Adipose tissue (tissue), 3 donors: ENCODE measurements at regions not wholly inside any gene's neighbourhood (a gene's known extent, or its start where the extent isn't known, plus 50 kb on each side); places are given as distances from the start of the nearest gene placed in this dataset.

Source experiments
- H3K27ac ChIP-seq: one replicate; pipeline ENCODE4 v1.5.1; 2013; ENCODE audit warnings: low read depth, low read length
- WGBS, 3 donors: extraction: QIAGEN DNeasy Blood & Tissue Kit; methylation state at CpG; one replicate each; pipeline ENCODE4 v1.1.7; 2013; 5-methylcytosine and 5-hydroxymethylcytosine counted together
- donor health status: healthy with polysubstance abuse.
- donor health status: Bipolar disorder and iron deficiency.
- donor health status: healthy.

DNA sequence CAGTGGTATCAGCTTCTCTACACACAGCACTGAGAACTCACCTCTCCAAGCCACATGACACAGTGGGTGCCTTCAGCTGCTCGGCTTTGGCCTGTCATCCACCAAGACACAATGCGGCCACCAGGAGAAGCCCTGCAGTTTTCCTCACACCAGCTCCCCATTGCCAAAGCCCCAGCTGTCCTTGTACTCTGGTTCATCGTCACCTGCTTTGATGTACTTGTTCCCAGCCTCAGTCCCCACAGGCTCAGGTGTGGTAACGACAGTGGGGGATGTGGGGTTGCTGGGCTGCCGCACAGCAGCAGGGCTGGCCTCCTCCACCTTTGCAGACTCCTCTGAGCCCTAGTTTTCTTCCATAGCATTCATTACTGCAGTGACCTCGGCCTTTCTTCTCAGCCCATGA lies 387.3 kb downstream of the MEIS1 start:
- no peak overlapping the region for H3K27ac ChIP-seq
- 53 to 92% (median 84%) methylated on average over 6 of the region's 6 CpGs for WGBS, 3 donors

DNA sequence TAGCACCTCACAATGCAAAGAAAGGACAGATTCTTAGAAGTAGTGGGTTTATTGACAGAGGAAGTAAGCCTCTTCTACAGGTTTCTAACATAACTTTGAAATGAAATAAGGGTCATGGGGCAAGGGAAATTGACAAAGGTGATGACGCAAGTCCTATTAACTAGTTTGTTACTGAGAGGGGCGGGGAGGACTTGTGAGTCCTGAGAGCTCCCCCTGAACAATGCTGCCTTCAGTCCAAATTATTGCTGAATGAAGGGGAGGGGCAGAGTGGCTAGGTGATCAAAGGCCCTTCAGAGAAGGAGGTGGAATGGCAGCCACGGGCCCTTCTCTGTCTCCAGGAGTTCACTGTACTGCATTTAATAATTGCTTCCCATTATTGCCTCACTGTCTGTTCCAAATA lies 390.0 kb downstream of the MEIS1 start:
- H3K27ac ChIP-seq = no peak overlapping the region
- whole genome bisulfite sequencing, 3 donors = 78 to 87% (median 83%) methylated on average over 3 of the region's 3 CpGs

GRCh38 chr2:66827851-66828250 lies 392.9 kb downstream of the MEIS1 start:
- H3K27ac ChIP-seq = no peak overlapping the region
- WGBS, 3 donors = 77 to 88% (median 81%) methylated on average over 4 of the region's 4 CpGs

GRCh38 chr2:66828876-66829275 lies 394.0 kb downstream of the MEIS1 start:
- no peak overlapping the region for H3K27ac ChIP-seq
- WGBS, 3 donors = 79 to 91% (median 80%) methylated on average over 3 of the region's 3 CpGs

- WGBS, 3 donors = 72 to 87% (median 81%) methylated on average over 3 of the region's 3 CpGs
- H3K27ac ChIP-seq = no peak overlapping the region
Observed at GRCh38 chr2:66830881-66831280, 396.0 kb downstream of the MEIS1 start.

GRCh38 chr2:66832646-66833435 lies 397.9 kb downstream of the MEIS1 start:
- 34 to 61% (median 49%) methylated on average over 4 of the region's 4 CpGs for WGBS, 3 donors
- no peak overlapping the region for H3K27ac ChIP-seq

DNA sequence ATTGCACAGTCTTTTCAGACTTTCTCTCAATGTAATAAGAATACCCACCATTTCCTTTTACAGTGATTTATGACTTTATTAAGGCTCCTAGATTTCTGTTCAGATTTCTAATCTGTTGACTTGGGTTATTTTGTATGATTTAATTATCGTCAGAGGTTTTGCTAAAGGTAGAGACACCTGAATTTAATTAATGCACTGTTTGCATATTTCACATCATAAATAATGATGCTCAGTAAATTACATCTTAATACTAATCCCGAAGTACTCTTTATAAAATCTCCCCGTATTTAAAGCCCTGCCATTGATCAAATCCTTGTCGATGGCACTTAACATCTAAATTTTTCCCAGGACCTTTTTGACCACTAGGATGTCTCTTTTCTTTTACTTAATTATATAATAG lies 399.9 kb downstream of the MEIS1 start:
- H3K27ac ChIP-seq = no peak overlapping the region
- 88 to 93% (median 90%) methylated on average over 4 of the region's 4 CpGs for WGBS, 3 donors

- WGBS, 3 donors = 82 to 95% (median 82%) methylated on average over 1 of the region's 1 CpG
- H3K27ac ChIP-seq = no peak overlapping the region
Observed at GRCh38 chr2:66836851-66837250, 401.9 kb downstream of the MEIS1 start.

DNA sequence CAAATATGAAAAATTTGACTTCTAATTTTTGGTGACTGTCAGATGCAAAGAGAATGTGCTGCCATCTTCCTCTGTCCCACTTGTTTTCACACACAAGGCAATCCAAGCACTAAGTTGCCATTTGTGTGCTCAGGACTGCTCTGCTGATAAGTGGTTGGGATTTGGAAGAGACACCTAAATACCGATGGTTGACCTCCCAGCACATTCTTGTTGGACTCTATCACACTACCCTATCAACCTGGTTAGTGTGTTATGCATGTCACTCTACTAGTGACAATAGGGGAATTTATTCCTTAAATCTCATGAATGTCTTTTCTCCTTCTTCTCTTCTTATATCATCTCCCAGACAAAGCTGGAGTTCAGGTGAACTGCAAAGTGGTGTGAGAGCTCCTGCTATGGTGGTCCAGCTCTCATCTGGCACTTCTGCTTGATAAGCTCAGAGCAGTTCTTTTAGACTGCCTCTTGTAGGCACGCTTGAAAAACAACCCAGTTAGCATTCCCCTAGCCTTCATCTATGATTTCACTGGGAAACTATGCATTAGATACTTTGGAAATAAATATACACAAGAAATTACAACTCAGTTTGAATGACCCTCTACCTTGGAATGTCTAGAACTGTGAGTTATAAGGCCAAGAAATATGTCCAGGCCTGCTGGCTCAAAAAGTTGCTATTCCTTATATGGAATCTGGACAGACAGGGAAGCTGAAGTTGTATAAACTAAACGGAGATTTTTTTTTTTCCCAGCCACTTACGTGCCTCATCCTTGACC lies 404.8 kb downstream of the MEIS1 start:
- no peak overlapping the region for H3K27ac ChIP-seq
- 38 to 64% (median 59%) methylated on average over 4 of the region's 4 CpGs for WGBS, 3 donors

DNA sequence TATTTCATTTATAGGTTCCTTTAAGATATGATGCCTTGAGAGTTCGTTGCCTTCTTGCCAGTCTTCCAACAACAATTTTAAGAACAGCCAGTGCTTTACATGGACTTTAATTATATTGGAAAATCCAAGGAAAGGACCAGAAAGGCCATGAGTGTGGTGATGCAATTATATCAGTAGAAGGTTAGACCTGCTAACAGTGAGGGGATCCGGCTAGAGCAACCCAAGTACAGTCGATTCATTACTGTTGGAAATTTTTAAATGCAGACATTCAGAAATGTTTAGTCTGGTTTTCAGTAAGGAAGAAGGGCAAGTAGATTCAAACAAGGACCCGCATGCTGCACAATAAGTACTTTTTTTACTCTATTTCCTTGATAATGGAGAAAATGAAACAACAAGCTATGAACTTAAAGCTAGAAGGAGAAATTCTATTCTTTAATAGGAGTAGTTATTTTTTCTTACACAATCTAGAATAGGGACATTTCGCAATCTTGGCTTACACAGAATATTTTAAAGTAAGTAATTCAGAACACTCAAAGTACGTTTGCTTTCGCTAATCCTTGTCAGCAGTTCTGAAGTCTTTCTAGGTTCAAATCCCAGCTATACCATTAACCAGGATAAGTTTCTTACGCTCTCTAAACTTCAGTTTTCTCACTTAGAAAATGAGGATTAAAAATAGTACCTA lies 405.5 kb downstream of the MEIS1 start:
- no peak overlapping the region for H3K27ac ChIP-seq
- 68 to 77% (median 70%) methylated on average over 8 of the region's 8 CpGs for WGBS, 3 donors

GRCh38 chr2:66843847-66844246 lies 408.9 kb downstream of the MEIS1 start:
- no peak overlapping the region for H3K27ac ChIP-seq
- WGBS, 3 donors = 76 to 89% (median 77%) methylated on average over 3 of the region's 3 CpGs

GRCh38 chr2:66845307-66845706 lies 410.4 kb downstream of the MEIS1 start:
- WGBS, 3 donors = 37 to 71% (median 50%) methylated on average over 2 of the region's 2 CpGs
- no peak overlapping the region for H3K27ac ChIP-seq

DNA sequence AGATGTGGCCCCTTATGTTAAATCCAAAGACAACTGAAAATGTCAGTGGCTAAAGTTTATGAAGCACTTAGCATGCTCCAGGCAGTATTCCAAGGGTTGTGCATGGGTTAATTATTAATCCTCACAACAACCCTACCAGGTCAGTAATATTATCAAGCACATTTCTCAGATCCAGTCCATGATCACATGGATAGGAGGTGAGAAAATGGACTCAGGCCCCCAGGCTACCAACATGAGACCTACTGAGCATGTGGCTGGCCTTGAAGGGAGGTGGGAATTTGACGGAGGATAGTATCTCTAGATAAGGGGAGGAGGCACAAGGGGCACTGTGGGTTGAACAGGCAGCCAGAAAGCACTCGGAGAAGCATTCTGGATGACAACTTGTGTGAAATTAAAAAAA lies 412.0 kb downstream of the MEIS1 start:
- WGBS, 3 donors = 36 to 89% (median 82%) methylated on average over 2 of the region's 2 CpGs
- no peak overlapping the region for H3K27ac ChIP-seq

DNA sequence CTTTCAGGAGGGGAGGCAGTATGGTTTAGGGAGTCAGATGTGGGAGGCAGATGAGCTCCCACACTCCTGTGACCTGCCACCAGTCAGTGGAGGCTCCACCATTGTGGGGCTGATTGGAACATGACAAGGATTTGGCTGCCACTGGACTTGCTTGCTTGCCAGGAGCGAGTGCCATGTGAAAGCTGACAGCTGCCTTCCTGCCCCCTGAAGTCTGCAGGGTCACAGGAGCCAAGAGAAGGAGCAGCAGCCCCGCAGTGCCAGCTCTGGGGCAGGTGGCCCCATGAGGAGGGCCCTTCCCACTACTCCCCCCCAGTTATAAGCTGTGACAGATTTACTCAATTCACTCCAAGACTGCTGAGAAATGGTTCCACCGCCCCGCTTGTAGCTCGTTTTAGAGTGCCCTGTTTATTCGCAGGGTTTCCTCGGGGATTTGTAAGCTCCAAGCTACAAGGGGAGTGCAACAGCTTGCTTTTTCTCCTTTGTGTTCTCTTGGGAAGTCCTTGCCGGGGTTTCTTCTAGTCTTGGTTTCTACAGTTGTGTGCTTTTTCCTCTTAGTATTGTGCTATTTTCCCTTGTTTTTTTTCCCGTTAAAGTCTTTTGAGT lies 414.3 kb downstream of the MEIS1 start:
- H3K27ac ChIP-seq = no peak overlapping the region
- WGBS, 3 donors = 38 to 73% (median 67%) methylated on average over 9 of the region's 9 CpGs

GRCh38 chr2:66850376-66850775 lies 415.5 kb downstream of the MEIS1 start:
- 56 to 87% (median 86%) methylated on average over 10 of the region's 10 CpGs for WGBS, 3 donors
- H3K27ac ChIP-seq = no peak overlapping the region

- WGBS, 3 donors = 41 to 58% (median 53%) methylated on average over 1 of the region's 1 CpG
- H3K27ac ChIP-seq = no peak overlapping the region
Observed at GRCh38 chr2:66851449-66851872, 416.5 kb downstream of the MEIS1 start.

DNA sequence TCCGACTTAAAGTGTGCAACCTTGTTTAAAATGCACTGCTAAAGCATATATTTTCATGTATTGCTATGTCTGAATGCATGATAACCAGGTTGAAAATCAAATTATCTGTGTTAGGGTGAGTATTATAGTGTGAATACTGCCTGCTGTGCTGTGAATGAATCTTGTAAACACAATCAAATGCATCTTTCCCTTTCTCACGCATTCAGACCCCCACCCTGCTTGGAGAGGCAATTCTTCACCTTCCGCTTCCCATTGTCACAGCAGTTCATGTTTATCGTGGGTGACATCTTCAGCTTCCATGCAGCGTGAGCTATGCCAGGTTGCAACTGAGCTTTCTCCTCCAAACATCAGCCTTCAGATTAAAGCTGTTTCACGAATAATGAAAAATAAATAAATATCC lies 418.0 kb downstream of the MEIS1 start:
- no peak overlapping the region for H3K27ac ChIP-seq
- 76 to 85% (median 76%) methylated on average over 6 of the region's 6 CpGs for WGBS, 3 donors

DNA sequence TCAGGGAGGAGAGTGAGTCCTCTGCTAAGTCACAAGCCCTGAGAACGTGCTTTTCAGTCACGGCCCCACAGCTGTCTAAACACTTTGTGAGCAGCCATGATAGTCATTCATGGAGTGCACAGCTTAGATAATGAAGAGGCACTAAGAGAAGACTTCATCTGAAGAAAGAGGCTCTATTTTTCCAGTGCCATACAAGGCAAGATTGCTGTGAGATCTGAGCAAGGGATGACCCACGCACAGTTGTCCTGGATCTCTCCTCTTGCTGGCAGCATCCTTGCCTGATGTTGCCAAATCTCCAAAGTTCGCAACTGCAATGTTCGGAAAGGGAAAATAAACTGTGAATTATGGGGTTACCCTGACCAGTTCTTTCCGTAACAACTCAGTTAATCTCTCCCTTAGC lies 418.7 kb downstream of the MEIS1 start:
- H3K27ac ChIP-seq = no peak overlapping the region
- 59 to 78% (median 61%) methylated on average over 6 of the region's 6 CpGs for WGBS, 3 donors

GRCh38 chr2:66854298-66854697 lies 419.4 kb downstream of the MEIS1 start:
- H3K27ac ChIP-seq = no peak overlapping the region
- 39 to 75% (median 44%) methylated on average over 3 of the region's 3 CpGs for WGBS, 3 donors
